Fibroblast of lung (primary cell): ENCODE measurements at regions not wholly inside any gene's neighbourhood (a gene's known extent, or its start where the extent isn't known, plus 50 kb on each side); places are given as distances from the start of the nearest gene placed in this dataset.

Experiments
- DNase-seq, 2 donors: peaks; one replicate each; pipeline versions ENCODE4 v3.0.0 to v3.0.0-alpha.2; 2010; ENCODE audit warnings: low read depth in 2 of 2
- H2AFZ ChIP-seq: 2 replicates; pipeline ENCODE4 v1.5.1; 2012; ENCODE audit warnings: low read length, control low read depth, inconsistent platforms
- H3K27ac ChIP-seq: 2 replicates; pipeline ENCODE4 v1.5.1; 2011; ENCODE audit warnings: low read length, control low read depth; ENCODE audit not compliant: insufficient read depth
- H3K27me3 ChIP-seq: 2 replicates; pipeline ENCODE4 v1.5.1; 2011; ENCODE audit warnings: mild to moderate bottlenecking, low read length; ENCODE audit not compliant: control insufficient read depth, insufficient read depth
- H3K36me3 ChIP-seq: 2 replicates; pipeline ENCODE4 v1.5.1; 2011; ENCODE audit warnings: low read length; ENCODE audit not compliant: control insufficient read depth, insufficient read depth
- H3K4me1 ChIP-seq: 2 replicates; pipeline ENCODE4 v1.5.1; 2011; ENCODE audit warnings: low read length; ENCODE audit not compliant: control insufficient read depth, insufficient read depth; ENCODE audit errors: extremely low read depth
- H3K4me2 ChIP-seq: 2 replicates; pipeline ENCODE4 v1.5.1; 2011; ENCODE audit warnings: low read length, control low read depth; ENCODE audit not compliant: insufficient read depth; ENCODE audit errors: extremely low read depth
- H3K4me3 ChIP-seq, 4 experiments: fragments of 200-600 bp in 1 of 4; sonication (generic) in 1 of 4; replicated peaks in 1 of 4; 2 replicates each; pipeline ENCODE4 v1.5.1; 2011 to 2016; ENCODE audit warnings: low read length in 4 of 4, low read depth in 3 of 4, mild to moderate bottlenecking in 3 of 4, control low read depth in 2 of 4, inconsistent platforms in 1 of 4, mixed read lengths in 1 of 4; ENCODE audit not compliant: insufficient read depth in 1 of 4; ENCODE audit errors: control extremely low read depth in 1 of 4
- H3K79me2 ChIP-seq: 2 replicates; pipeline ENCODE4 v1.5.1; 2012; ENCODE audit warnings: mild to moderate bottlenecking, low read length, inconsistent platforms; ENCODE audit not compliant: control insufficient read depth, insufficient read depth
- H3K9ac ChIP-seq: 2 replicates; pipeline ENCODE4 v1.5.1; 2011; ENCODE audit warnings: mild to moderate bottlenecking, low read length, control low read depth; ENCODE audit not compliant: insufficient read depth
- H3K9me3 ChIP-seq: 2 replicates; pipeline ENCODE4 v1.5.1; 2012; ENCODE audit warnings: low read depth, low read length; ENCODE audit not compliant: control insufficient read depth, insufficient read depth
- H4K20me1 ChIP-seq: 2 replicates; pipeline ENCODE4 v1.5.1; 2011; ENCODE audit warnings: low read length; ENCODE audit not compliant: control insufficient read depth, insufficient read depth; ENCODE audit errors: extremely low read depth
- CTCF ChIP-seq, 2 donors: IDR thresholded peaks in 1 of 2; conservative IDR thresholded peaks in 1 of 2; 1 replicate in 1 of 2; 2 replicates in 1 of 2; pipeline ENCODE4 v1.5.1; 2011 to 2012; ENCODE audit warnings: low read length in 2 of 2, control low read depth in 1 of 2, inconsistent platforms in 1 of 2, low read depth in 1 of 2, mild to moderate bottlenecking in 1 of 2
- EZH2 ChIP-seq: IDR thresholded peaks from 2 replicates; pipeline ENCODE4 v1.5.1; 2012; ENCODE audit warnings: low read length, control low read depth, mild to moderate bottlenecking; ENCODE audit errors: missing control alignments

GRCh38 chr1:30271401-30272276 lies 451.7 kb downstream of the MATN1 start:
- Histone ChIP-seq H3K4me2 (no peak overlapping the region), H3K4me1 (no peaks in the 10 kb centered on the region), H3K9ac (no peak overlapping the region), H3K9me3 (no peaks in the 10 kb centered on the region), H3K27me3 (no peaks in the 10 kb centered on the region), H3K79me2 (no peaks in the 10 kb centered on the region), H3K4me3 (no peak overlapping the region), H3K27ac (no peak overlapping the region), H4K20me1 (no peaks in the 10 kb centered on the region), H2AFZ (no peak overlapping the region), H3K36me3 (no peaks in the 10 kb centered on the region)
- DNase-seq: no peak
- no peak for TF ChIP-seq CTCF (conservative IDR thresholded peaks at IDR 0.05 in 1 of 2, IDR thresholded peaks at IDR 0.05 in 1 of 2; ENCODE audit: low read depth in 1 of 2, low read length in 2 of 2)
- TF ChIP-seq EZH2: no peak

GRCh38 chr1:30270461-30270860 lies 452.9 kb downstream of the MATN1 start:
- H4K20me1 ChIP-seq: no peaks in the 10 kb centered on the region
- no peak overlapping the region for H3K27ac ChIP-seq
- no peaks in the 10 kb centered on the region for H3K4me1 ChIP-seq
- no peak overlapping the region for H3K4me2 ChIP-seq
- no peak overlapping the region for H3K4me3 ChIP-seq
- DNase-seq: no peak
- no peaks in the 10 kb centered on the region for H3K79me2 ChIP-seq
- no peak overlapping the region for H2AFZ ChIP-seq
- TF ChIP-seq CTCF (conservative IDR thresholded peaks at IDR 0.05 in 1 of 2, IDR thresholded peaks at IDR 0.05 in 1 of 2; ENCODE audit: low read depth in 1 of 2, low read length in 2 of 2) (no peak), EZH2 (no peak)
- no peak overlapping the region for H3K9ac ChIP-seq
- no peaks in the 10 kb centered on the region for H3K36me3 ChIP-seq
- no peaks in the 10 kb centered on the region for H3K27me3 ChIP-seq
- no peaks in the 10 kb centered on the region for H3K9me3 ChIP-seq

GRCh38 chr1:30268923-30269666 lies 454.3 kb downstream of the MATN1 start:
- TF ChIP-seq EZH2 (no peak), CTCF (conservative IDR thresholded peaks at IDR 0.05 in 1 of 2, IDR thresholded peaks at IDR 0.05 in 1 of 2; ENCODE audit: low read depth in 1 of 2, low read length in 2 of 2) (no peak)
- no peaks in the 10 kb centered on the region for H3K9me3 ChIP-seq
- H4K20me1 ChIP-seq: no peaks in the 10 kb centered on the region
- H2AFZ ChIP-seq: no peak overlapping the region
- H3K4me1 ChIP-seq: no peaks in the 10 kb centered on the region
- no peaks in the 10 kb centered on the region for H3K27me3 ChIP-seq
- H3K27ac ChIP-seq: no peak overlapping the region
- no peak for DNase-seq
- no peak overlapping the region for H3K9ac ChIP-seq
- no peak overlapping the region for H3K4me2 ChIP-seq
- no peaks in the 10 kb centered on the region for H3K36me3 ChIP-seq
- H3K4me3 ChIP-seq: no peak overlapping the region
- H3K79me2 ChIP-seq: no peaks in the 10 kb centered on the region
